ENCODE measurements at regions not wholly inside any gene's neighbourhood (a gene's known extent, or its start where the extent isn't known, plus 50 kb on each side); places are given as distances from the start of the nearest gene placed in this dataset.

GRCh38 chr6:101058296-101058695, 177.2 kb upstream of the ASCC3 start:
- no peak for TF ChIP-seq POLR2AphosphoS5 (IDR thresholded peaks at IDR 0.05)
- TF ChIP-seq, protein P1, sequence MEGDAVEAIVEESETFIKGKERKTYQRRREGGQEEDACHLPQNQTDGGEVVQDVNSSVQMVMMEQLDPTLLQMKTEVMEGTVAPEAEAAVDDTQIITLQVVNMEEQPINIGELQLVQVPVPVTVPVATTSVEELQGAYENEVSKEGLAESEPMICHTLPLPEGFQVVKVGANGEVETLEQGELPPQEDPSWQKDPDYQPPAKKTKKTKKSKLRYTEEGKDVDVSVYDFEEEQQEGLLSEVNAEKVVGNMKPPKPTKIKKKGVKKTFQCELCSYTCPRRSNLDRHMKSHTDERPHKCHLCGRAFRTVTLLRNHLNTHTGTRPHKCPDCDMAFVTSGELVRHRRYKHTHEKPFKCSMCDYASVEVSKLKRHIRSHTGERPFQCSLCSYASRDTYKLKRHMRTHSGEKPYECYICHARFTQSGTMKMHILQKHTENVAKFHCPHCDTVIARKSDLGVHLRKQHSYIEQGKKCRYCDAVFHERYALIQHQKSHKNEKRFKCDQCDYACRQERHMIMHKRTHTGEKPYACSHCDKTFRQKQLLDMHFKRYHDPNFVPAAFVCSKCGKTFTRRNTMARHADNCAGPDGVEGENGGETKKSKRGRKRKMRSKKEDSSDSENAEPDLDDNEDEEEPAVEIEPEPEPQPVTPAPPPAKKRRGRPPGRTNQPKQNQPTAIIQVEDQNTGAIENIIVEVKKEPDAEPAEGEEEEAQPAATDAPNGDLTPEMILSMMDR (IDR thresholded peaks at IDR 0.05), result no peak
